Uterus (tissue), 3 donors: ENCODE measurements at regions not wholly inside any gene's neighbourhood (a gene's known extent, or its start where the extent isn't known, plus 50 kb on each side); places are given as distances from the start of the nearest gene placed in this dataset.

Source experiments
- DNase-seq, 2 donors: peaks; one replicate each; pipeline ENCODE4 v3.0.0-alpha.2; 2019 to 2020
- H3K27ac ChIP-seq, 2 donors: fragments of 200-600 bp; sonication (generic); 1 replicate in 1 of 2; 2 replicates in 1 of 2; pipeline ENCODE4 v1.5.1; 2016 to 2018
- H3K27me3 ChIP-seq, 2 donors: fragments of 200-600 bp; sonication (generic); one replicate each; pipeline ENCODE4 v1.5.1; 2018 to 2019; ENCODE audit warnings: control low read depth in 1 of 2
- H3K36me3 ChIP-seq, 2 donors: fragments of 200-600 bp; sonication (generic); one replicate each; pipeline ENCODE4 v1.5.1; 2019; ENCODE audit warnings: control low read depth in 1 of 2
- H3K4me1 ChIP-seq, 2 donors: fragments of 200-600 bp; sonication (generic); one replicate each; pipeline ENCODE4 v1.5.1; 2018 to 2019; ENCODE audit warnings: control low read depth in 1 of 2
- H3K4me3 ChIP-seq, 2 donors: fragments of 200-600 bp; sonication (generic); 1 replicate in 1 of 2; 2 replicates in 1 of 2; pipeline ENCODE4 v1.5.1; 2018 to 2019; ENCODE audit warnings: mild to moderate bottlenecking in 1 of 2
- H3K9me3 ChIP-seq, 2 donors: fragments of 200-600 bp; sonication (generic); one replicate each; pipeline ENCODE4 v1.5.1; 2019; ENCODE audit warnings: control low read depth in 1 of 2
- POLR2A ChIP-seq, 2 donors: fragments of 450-650 bp; IDR thresholded peaks; one replicate each; pipeline ENCODE4 v1.6.1; 2016; ENCODE audit warnings: antibody characterized with exemption in 2 of 2, mild to moderate bottlenecking in 1 of 2, moderate library complexity in 1 of 2
- intact Hi-C: fragments of 100-400 bp; cut with DNase I; formaldehyde crosslinking; loops from one replicate; pipeline ENCODE4 v1.15.1; 2023; ENCODE audit warnings: low total_unique reads
- TF ChIP-seq, protein P1 (sequence below), 4 experiments: fragments of 200-600 bp in 2 of 4; fragments of 450-650 bp in 2 of 4; sonication (generic) in 2 of 4; IDR thresholded peaks; one replicate each; pipeline ENCODE4 v1.5.1; 2016 to 2019; ENCODE audit warnings: antibody characterized with exemption in 4 of 4, mild to moderate bottlenecking in 2 of 4, moderate library complexity in 1 of 4
- donor health status: DM: yes; HTN: yes; CAD: no.

DNA sequence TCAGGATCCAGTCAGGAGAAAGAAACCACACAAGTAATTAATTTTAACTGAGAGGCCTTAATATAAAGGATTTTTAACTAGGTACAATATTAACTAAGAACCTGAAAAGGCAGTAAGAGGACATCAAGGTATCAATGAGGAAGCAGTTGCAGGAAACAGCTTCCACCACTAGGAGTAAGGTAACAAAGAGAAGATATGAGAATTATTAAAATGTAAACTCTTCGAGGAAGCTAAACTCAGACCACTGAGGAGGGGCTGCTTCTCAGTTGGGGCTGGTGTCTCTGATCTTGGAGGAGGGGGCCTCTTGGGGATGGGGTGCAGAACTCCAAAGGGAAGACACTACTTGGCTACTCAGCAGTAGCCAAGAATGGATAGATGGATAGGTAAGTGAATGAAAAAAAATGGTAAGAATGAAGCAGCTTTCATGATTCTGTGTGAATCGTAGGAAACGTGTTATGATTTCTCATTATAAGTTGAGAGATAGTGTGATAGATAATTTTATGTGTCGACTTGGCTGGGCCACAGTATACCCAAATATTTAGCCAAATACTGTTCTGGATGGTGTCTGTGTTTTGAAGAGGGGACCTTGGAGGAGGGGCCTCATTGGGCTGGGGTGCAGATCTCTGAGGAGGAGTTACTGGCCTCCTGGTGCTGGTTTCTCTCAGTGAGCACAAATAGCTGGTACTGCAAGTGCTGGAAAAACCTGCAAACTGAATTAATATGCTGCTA is 547.7 kb upstream of the LRRTM1 start:
- Histone ChIP-seq H3K9me3 (no peaks in the 10 kb centered on the region), H3K4me1 (no peaks in the 10 kb centered on the region), H3K27ac (no peak overlapping the region), H3K4me3 (no peak overlapping the region), H3K36me3 (no peaks in the 10 kb centered on the region), H3K27me3 (no peaks in the 10 kb centered on the region)
- intact Hi-C loops: no loop called here
- no peak for DNase-seq
- no peak for TF ChIP-seq POLR2A (IDR thresholded peaks at IDR 0.05)
- TF ChIP-seq, protein P1, sequence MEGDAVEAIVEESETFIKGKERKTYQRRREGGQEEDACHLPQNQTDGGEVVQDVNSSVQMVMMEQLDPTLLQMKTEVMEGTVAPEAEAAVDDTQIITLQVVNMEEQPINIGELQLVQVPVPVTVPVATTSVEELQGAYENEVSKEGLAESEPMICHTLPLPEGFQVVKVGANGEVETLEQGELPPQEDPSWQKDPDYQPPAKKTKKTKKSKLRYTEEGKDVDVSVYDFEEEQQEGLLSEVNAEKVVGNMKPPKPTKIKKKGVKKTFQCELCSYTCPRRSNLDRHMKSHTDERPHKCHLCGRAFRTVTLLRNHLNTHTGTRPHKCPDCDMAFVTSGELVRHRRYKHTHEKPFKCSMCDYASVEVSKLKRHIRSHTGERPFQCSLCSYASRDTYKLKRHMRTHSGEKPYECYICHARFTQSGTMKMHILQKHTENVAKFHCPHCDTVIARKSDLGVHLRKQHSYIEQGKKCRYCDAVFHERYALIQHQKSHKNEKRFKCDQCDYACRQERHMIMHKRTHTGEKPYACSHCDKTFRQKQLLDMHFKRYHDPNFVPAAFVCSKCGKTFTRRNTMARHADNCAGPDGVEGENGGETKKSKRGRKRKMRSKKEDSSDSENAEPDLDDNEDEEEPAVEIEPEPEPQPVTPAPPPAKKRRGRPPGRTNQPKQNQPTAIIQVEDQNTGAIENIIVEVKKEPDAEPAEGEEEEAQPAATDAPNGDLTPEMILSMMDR (IDR thresholded peaks at IDR 0.05): no peak

DNA sequence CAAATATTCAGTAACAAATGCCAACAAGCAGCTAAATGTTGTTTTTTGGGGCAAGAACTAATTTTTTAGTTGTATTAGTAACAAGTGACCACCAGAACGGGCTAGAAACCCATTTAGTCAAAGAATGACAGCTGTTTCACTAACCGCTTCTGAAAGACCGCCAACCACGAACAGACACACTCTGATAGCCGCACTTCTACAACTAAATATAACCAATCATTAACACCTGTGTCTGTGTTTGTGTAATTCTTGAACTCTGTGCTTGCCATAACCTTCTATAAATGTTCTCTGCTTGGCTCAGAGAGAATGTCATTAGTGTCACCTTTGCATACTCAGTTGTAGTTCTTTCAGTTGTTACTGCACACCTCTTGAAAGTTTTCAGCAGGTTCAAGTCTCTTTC is 526.3 kb upstream of the LRRTM1 start:
- no peak overlapping the region for H3K4me3 ChIP-seq
- no peak overlapping the region for H3K27ac ChIP-seq
- H3K4me1 ChIP-seq: no peaks in the 10 kb centered on the region
- DNase-seq: no peak
- intact Hi-C loops: no loop called here
- TF ChIP-seq, protein P1 (IDR thresholded peaks at IDR 0.05): no peak
- TF ChIP-seq POLR2A (IDR thresholded peaks at IDR 0.05): no peak
- H3K27me3 ChIP-seq: no peaks in the 10 kb centered on the region
- no peaks in the 10 kb centered on the region for H3K9me3 ChIP-seq
- no peaks in the 10 kb centered on the region for H3K36me3 ChIP-seq

DNA sequence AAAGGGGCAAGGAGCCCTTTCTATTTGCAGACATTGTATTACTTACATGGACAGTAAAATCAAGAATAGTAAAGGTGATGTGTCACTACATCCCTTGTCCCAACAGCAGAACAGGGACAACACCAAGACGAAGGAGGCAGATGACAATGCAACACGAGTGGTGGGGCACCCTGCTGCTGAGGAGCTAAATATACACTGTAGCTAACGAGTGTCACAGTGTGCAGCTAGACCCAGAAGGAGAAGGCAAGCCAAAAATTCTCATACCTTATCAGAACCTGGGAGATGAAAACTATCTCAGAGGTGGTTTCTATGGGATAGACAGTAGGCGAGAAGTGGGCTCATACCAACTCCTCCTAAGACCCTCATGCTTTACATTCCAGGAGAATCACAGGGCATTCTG is 518.4 kb upstream of the LRRTM1 start:
- H3K27ac ChIP-seq: no peak overlapping the region
- H3K27me3 ChIP-seq: no peaks in the 10 kb centered on the region
- H3K4me1 ChIP-seq: no peaks in the 10 kb centered on the region
- no peak for DNase-seq
- intact Hi-C loops: no loop called here
- TF ChIP-seq, protein P1 (IDR thresholded peaks at IDR 0.05): no peak
- TF ChIP-seq POLR2A (IDR thresholded peaks at IDR 0.05): no peak
- no peaks in the 10 kb centered on the region for H3K36me3 ChIP-seq
- H3K4me3 ChIP-seq: no peak overlapping the region
- H3K9me3 ChIP-seq: no peaks in the 10 kb centered on the region

DNA sequence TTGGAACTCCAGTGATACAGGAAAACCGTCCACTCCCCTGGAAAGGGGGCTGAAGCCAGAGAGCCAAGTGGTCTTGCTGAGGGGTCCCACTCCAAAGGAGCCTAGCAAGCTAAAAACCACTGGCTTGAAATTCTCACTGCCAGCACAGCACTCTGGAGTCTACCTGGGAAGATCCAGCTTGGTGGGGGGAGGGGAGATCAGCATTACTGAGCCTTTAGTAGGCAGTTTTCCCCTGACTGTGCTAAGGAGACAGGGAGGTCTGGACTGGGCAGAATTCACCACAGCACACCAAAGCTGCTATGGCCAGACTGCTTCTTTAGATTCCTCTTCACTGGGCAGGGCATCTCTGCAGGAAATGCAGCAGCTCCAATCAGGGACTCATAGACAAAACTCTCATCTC is 510.7 kb upstream of the LRRTM1 start:
- intact Hi-C loops: no loop called here
- H3K27me3 ChIP-seq: no peaks in the 10 kb centered on the region
- H3K9me3 ChIP-seq: no peaks in the 10 kb centered on the region
- no peak overlapping the region for H3K4me3 ChIP-seq
- no peak for DNase-seq
- H3K36me3 ChIP-seq: no peaks in the 10 kb centered on the region
- TF ChIP-seq POLR2A (IDR thresholded peaks at IDR 0.05): no peak
- TF ChIP-seq, protein P1 (IDR thresholded peaks at IDR 0.05): no peak
- no peak overlapping the region for H3K27ac ChIP-seq
- H3K4me1 ChIP-seq: no peaks in the 10 kb centered on the region

DNA sequence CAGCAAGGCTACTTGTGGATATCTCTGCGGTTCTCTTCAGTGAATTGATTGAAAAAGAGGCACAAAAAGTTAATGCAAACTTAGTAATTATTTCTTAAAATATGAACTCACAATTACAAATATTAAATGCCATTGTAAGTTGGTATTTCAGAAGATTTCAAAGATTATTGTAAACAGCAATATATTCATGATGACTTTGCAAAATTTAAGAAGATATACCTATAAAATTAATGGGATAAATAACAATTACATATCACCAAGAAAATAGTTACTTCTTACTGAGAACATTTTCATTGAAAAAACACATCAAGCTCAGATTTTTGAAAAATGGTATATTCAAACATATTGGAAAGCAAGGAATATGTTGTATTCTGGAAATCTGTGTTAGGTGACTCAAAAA is 482.0 kb upstream of the LRRTM1 start:
- no peak for TF ChIP-seq POLR2A (IDR thresholded peaks at IDR 0.05)
- TF ChIP-seq, protein P1 (IDR thresholded peaks at IDR 0.05): no peak
- intact Hi-C loops: no loop called here
- Histone ChIP-seq H3K36me3 (no peaks in the 10 kb centered on the region), H3K4me3 (no peak overlapping the region), H3K9me3 (peaks cover 0 to 4% of the 10 kb centered on the region in 2 donors), H3K27ac (no peak overlapping the region), H3K4me1 (no peaks in the 10 kb centered on the region), H3K27me3 (no peaks in the 10 kb centered on the region)
- no peak for DNase-seq
